ENCODE measurements at regions not wholly inside any gene's neighbourhood (a gene's known extent, or its start where the extent isn't known, plus 50 kb on each side); places are given as distances from the start of the nearest gene placed in this dataset.
A peak's percentile ranks its signal among the peaks of the same experiment; 100 is the strongest.
"Not testable (repeated sequence)": the region's sequence is repeated elsewhere in the genome, so short reads cannot be mapped to it uniquely, and the experiment has no call there.

- DNase-seq, result no peak
Measured at GRCh38 chrX:19172741-19173140, 50.5 kb upstream of the ADGRG2 start.

- no peak for DNase-seq
Measured at GRCh38 chrX:19174401-19175025, 52.2 kb upstream of the ADGRG2 start.

GRCh38 chrX:19176901-19177630, 54.8 kb upstream of the ADGRG2 start:
- no peak for DNase-seq

- DNase-seq, result no peak
Measured at GRCh38 chrX:19177721-19178120, 55.5 kb upstream of the ADGRG2 start.

GRCh38 chrX:19178402-19178801, 56.1 kb upstream of the ADGRG2 start:
- DNase-seq, result no peak

GRCh38 chrX:19179389-19179788, 57.1 kb upstream of the ADGRG2 start:
- DNase-seq, result no peak

GRCh38 chrX:19181345-19181744, 59.1 kb upstream of the ADGRG2 start:
- DNase-seq, result no peak

GRCh38 chrX:19182785-19183184, 60.5 kb upstream of the ADGRG2 start:
- DNase-seq, result no peak

- DNase-seq, result no peak
Measured at GRCh38 chrX:19183761-19184477, 61.7 kb upstream of the ADGRG2 start.

GRCh38 chrX:19188566-19188965, 66.3 kb upstream of the ADGRG2 start:
- DNase-seq, result no peak

GRCh38 chrX:19190902-19191301, 68.6 kb upstream of the ADGRG2 start:
- no peak for DNase-seq

- DNase-seq, result no peak
Measured at GRCh38 chrX:19193565-19193964, 71.3 kb upstream of the ADGRG2 start.

- no peak for DNase-seq
Measured at GRCh38 chrX:19194285-19195242, 72.3 kb upstream of the ADGRG2 start.

GRCh38 chrX:19195243-19195610, 73.0 kb upstream of the ADGRG2 start:
- no peak for DNase-seq

- DNase-seq, result peak in 1 of 2 experiments; percentile 1
Measured at GRCh38 chrX:19198473-19198872, 76.2 kb upstream of the ADGRG2 start.

- DNase-seq, result no peak
Measured at GRCh38 chrX:19202171-19202570, 79.9 kb upstream of the ADGRG2 start.

GRCh38 chrX:19204636-19205035, 82.4 kb upstream of the ADGRG2 start:
- DNase-seq, result no peak

- DNase-seq, result no peak
Measured at GRCh38 chrX:19212037-19212436, 89.8 kb upstream of the ADGRG2 start.

GRCh38 chrX:19213610-19214152, 91.4 kb upstream of the ADGRG2 start:
- DNase-seq, result no peak

- no peak for DNase-seq
Measured at GRCh38 chrX:19214311-19214710, 92.0 kb upstream of the ADGRG2 start.

- DNase-seq, result peak in 1 of 2 experiments; percentile 33
Measured at GRCh38 chrX:19225909-19226308, 103.6 kb upstream of the ADGRG2 start.

GRCh38 chrX:19229896-19230295, 107.6 kb upstream of the ADGRG2 start:
- DNase-seq, result not testable (repeated sequence)

GRCh38 chrX:19237901-19238300, 105.8 kb upstream of the PDHA1 start:
- DNase-seq, result no peak
